Trophoblast cell (in vitro differentiated cells and primary cell): ENCODE measurements at regions not wholly inside any gene's neighbourhood (a gene's known extent, or its start where the extent isn't known, plus 50 kb on each side); places are given as distances from the start of the nearest gene placed in this dataset.

ENCODE experiments used
- DNase-seq, 2 donors: peaks; one replicate each; pipeline ENCODE4 v3.0.0-alpha.2; 2016
- H2AFZ ChIP-seq: 2 replicates; pipeline ENCODE4 v1.6.1; 2013; ENCODE audit warnings: low read length, moderate library complexity, mild to moderate bottlenecking; ENCODE audit not compliant: insufficient read depth, poor library complexity
- H2AK5ac ChIP-seq: 2 replicates; pipeline ENCODE4 v1.6.1; 2013; ENCODE audit warnings: mild to moderate bottlenecking, low read length
- H2BK120ac ChIP-seq: 2 replicates; pipeline ENCODE4 v1.6.1; 2013; ENCODE audit warnings: low read length, mild to moderate bottlenecking, moderate library complexity; ENCODE audit not compliant: insufficient read depth, poor library complexity
- H2BK12ac ChIP-seq: 2 replicates; pipeline ENCODE4 v1.6.1; 2013; ENCODE audit warnings: mild to moderate bottlenecking, low read length, moderate library complexity
- H2BK5ac ChIP-seq: 2 replicates; pipeline ENCODE4 v1.6.1; 2013; ENCODE audit warnings: low read length, low read depth, moderate library complexity, mild to moderate bottlenecking; ENCODE audit not compliant: poor library complexity
- H3K14ac ChIP-seq: 2 replicates; pipeline ENCODE4 v1.6.1; 2013; ENCODE audit warnings: mild to moderate bottlenecking, low read length
- H3K18ac ChIP-seq: 2 replicates; pipeline ENCODE4 v1.6.1; 2013; ENCODE audit warnings: mild to moderate bottlenecking, low read length
- H3K23ac ChIP-seq: 2 replicates; pipeline ENCODE4 v1.6.1; 2013; ENCODE audit warnings: low read length
- H3K27ac ChIP-seq: 2 replicates; pipeline ENCODE4 v1.5.1; 2013; ENCODE audit warnings: low read depth, mild to moderate bottlenecking, inconsistent platforms, low read length, moderate library complexity
- H3K27me3 ChIP-seq: 2 replicates; pipeline ENCODE4 v1.6.1; 2013; ENCODE audit warnings: inconsistent platforms, mild to moderate bottlenecking, low read length, moderate library complexity; ENCODE audit not compliant: insufficient read depth
- H3K36me3 ChIP-seq, 2 experiments: 1 replicate in 1 of 2; 2 replicates in 1 of 2; pipeline ENCODE4 v1.6.1; 2013; ENCODE audit warnings: low read length in 2 of 2, mild to moderate bottlenecking in 2 of 2, moderate library complexity in 1 of 2; ENCODE audit not compliant: insufficient read depth in 2 of 2, control insufficient read depth in 1 of 2
- H3K4ac ChIP-seq: 2 replicates; pipeline ENCODE4 v1.6.1; 2013; ENCODE audit warnings: low read depth, mild to moderate bottlenecking, low read length, moderate library complexity
- H3K4me1 ChIP-seq, 2 experiments: 1 replicate in 1 of 2; 2 replicates in 1 of 2; pipeline ENCODE4 v1.6.1; 2013; ENCODE audit warnings: low read length in 2 of 2, mild to moderate bottlenecking in 2 of 2, moderate library complexity in 1 of 2; ENCODE audit not compliant: insufficient read depth in 2 of 2, control insufficient read depth in 1 of 2
- H3K4me2 ChIP-seq: 2 replicates; pipeline ENCODE4 v1.6.1; 2013; ENCODE audit warnings: inconsistent platforms, mild to moderate bottlenecking, low read length, moderate library complexity
- H3K4me3 ChIP-seq: 2 replicates; pipeline ENCODE4 v1.5.1; 2013; ENCODE audit warnings: mild to moderate bottlenecking, low read depth, low read length, inconsistent platforms
- H3K79me1 ChIP-seq: one replicate; pipeline ENCODE4 v1.6.1; 2013; ENCODE audit warnings: low read length
- H3K79me2 ChIP-seq: 2 replicates; pipeline ENCODE4 v1.6.1; 2013; ENCODE audit warnings: low read length, mild to moderate bottlenecking; ENCODE audit not compliant: control insufficient read depth, insufficient read depth, poor library complexity
- H3K9ac ChIP-seq: 2 replicates; pipeline ENCODE4 v1.6.1; 2013; ENCODE audit warnings: mild to moderate bottlenecking, low read length
- H3K9me3 ChIP-seq: 2 replicates; pipeline ENCODE4 v1.6.1; 2013; ENCODE audit warnings: low read depth, mild to moderate bottlenecking, control low read depth, inconsistent platforms, low read length; ENCODE audit not compliant: insufficient read depth
- H4K12ac ChIP-seq: 2 replicates; pipeline ENCODE4 v1.6.1; 2013; ENCODE audit warnings: low read depth, mild to moderate bottlenecking, low read length, moderate library complexity
- H4K8ac ChIP-seq: 2 replicates; pipeline ENCODE4 v1.6.1; 2013; ENCODE audit warnings: low read depth, mild to moderate bottlenecking, low read length, moderate library complexity
- H4K91ac ChIP-seq: one replicate; pipeline ENCODE4 v1.6.1; 2013; ENCODE audit warnings: low read depth, mild to moderate bottlenecking, low read length, moderate library complexity
- WGBS: extraction: QIAGEN DNeasy Blood & Tissue Kit; methylation state at CpG from one replicate; pipeline ENCODE4 v1.1.7; 2013; ENCODE audit warnings: missing lambda C conversion rate; ENCODE audit not compliant: insufficient read length, insufficient coverage; ENCODE audit errors: extremely low coverage; 5-methylcytosine and 5-hydroxymethylcytosine counted together

GRCh38 chr10:53536322-53536721 lies 763.7 kb upstream of the MBL2 start:
- H4K8ac ChIP-seq = no peak overlapping the region
- no peak overlapping the region for H3K4me3 ChIP-seq
- no peak overlapping the region for H4K91ac ChIP-seq
- no peak overlapping the region for H2AFZ ChIP-seq
- no peak overlapping the region for H4K12ac ChIP-seq
- H3K36me3 ChIP-seq = no peaks in the 10 kb centered on the region
- H2BK120ac ChIP-seq = no peak overlapping the region
- H3K79me1 ChIP-seq = no peaks in the 10 kb centered on the region
- H3K23ac ChIP-seq = no peak overlapping the region
- H3K14ac ChIP-seq = no peak overlapping the region
- H3K18ac ChIP-seq = no peak overlapping the region
- H3K4ac ChIP-seq = no peak overlapping the region
- H2BK5ac ChIP-seq = no peak overlapping the region
- H3K9me3 ChIP-seq = no peaks in the 10 kb centered on the region
- H2BK12ac ChIP-seq = no peak overlapping the region
- H3K9ac ChIP-seq = no peak overlapping the region
- H3K79me2 ChIP-seq = no peaks in the 10 kb centered on the region
- H3K4me1 ChIP-seq = no peaks in the 10 kb centered on the region
- no peak overlapping the region for H3K27ac ChIP-seq
- no peak overlapping the region for H2AK5ac ChIP-seq
- H3K4me2 ChIP-seq = no peak overlapping the region
- no peaks in the 10 kb centered on the region for H3K27me3 ChIP-seq
- WGBS = no CpG with 5 or more reads among the region's 5 CpGs
- no peak for DNase-seq

GRCh38 chr10:53534428-53534827 lies 761.8 kb upstream of the MBL2 start:
- Histone ChIP-seq H3K18ac (no peak overlapping the region), H4K8ac (no peak overlapping the region)
- DNase-seq = no peak

GRCh38 chr10:53528974-53529373 lies 756.4 kb upstream of the MBL2 start:
- no peak overlapping the region for H4K12ac ChIP-seq
- H3K9me3 ChIP-seq = no peaks in the 10 kb centered on the region
- H3K4me2 ChIP-seq = no peak overlapping the region
- H3K27me3 ChIP-seq = no peaks in the 10 kb centered on the region
- no peaks in the 10 kb centered on the region for H3K79me2 ChIP-seq
- no peak overlapping the region for H3K9ac ChIP-seq
- H2AFZ ChIP-seq = no peak overlapping the region
- no peak overlapping the region for H3K14ac ChIP-seq
- H3K23ac ChIP-seq = no peak overlapping the region
- H2BK120ac ChIP-seq = no peak overlapping the region
- H2BK5ac ChIP-seq = no peak overlapping the region
- H3K4me1 ChIP-seq = no peaks in the 10 kb centered on the region
- no peak overlapping the region for H4K91ac ChIP-seq
- no peaks in the 10 kb centered on the region for H3K79me1 ChIP-seq
- no peak overlapping the region for H2BK12ac ChIP-seq
- H3K4ac ChIP-seq = no peak overlapping the region
- no peaks in the 10 kb centered on the region for H3K36me3 ChIP-seq
- no CpG with 5 or more reads among the region's 2 CpGs for WGBS
- DNase-seq = no peak
- H3K4me3 ChIP-seq = no peak overlapping the region
- H4K8ac ChIP-seq = no peak overlapping the region
- no peak overlapping the region for H3K18ac ChIP-seq
- no peak overlapping the region for H3K27ac ChIP-seq
- no peak overlapping the region for H2AK5ac ChIP-seq

More at GRCh38 chr10:53534428-53534827, 761.8 kb upstream of the MBL2 start:
- no peak overlapping the region for H2BK120ac ChIP-seq
- no peak overlapping the region for H2BK5ac ChIP-seq
- no peak overlapping the region for H3K23ac ChIP-seq
- H4K91ac ChIP-seq = no peak overlapping the region
- H4K12ac ChIP-seq = no peak overlapping the region
- H3K9me3 ChIP-seq = no peaks in the 10 kb centered on the region
- no peaks in the 10 kb centered on the region for H3K4me1 ChIP-seq
- no peak overlapping the region for H3K14ac ChIP-seq
- no peak overlapping the region for H2AK5ac ChIP-seq
- H3K36me3 ChIP-seq = no peaks in the 10 kb centered on the region
- H3K79me2 ChIP-seq = no peaks in the 10 kb centered on the region
- H3K4ac ChIP-seq = no peak overlapping the region
- H3K79me1 ChIP-seq = no peaks in the 10 kb centered on the region
- no peak overlapping the region for H3K27ac ChIP-seq
- H3K4me2 ChIP-seq = no peak overlapping the region
- H3K27me3 ChIP-seq = no peaks in the 10 kb centered on the region
- H3K9ac ChIP-seq = no peak overlapping the region
- H2BK12ac ChIP-seq = no peak overlapping the region
- no peak overlapping the region for H3K4me3 ChIP-seq
- H2AFZ ChIP-seq = no peak overlapping the region

GRCh38 chr10:53521046-53521445 lies 748.5 kb upstream of the MBL2 start:
- H2AFZ ChIP-seq = no peak overlapping the region
- no peak overlapping the region for H4K91ac ChIP-seq
- no peaks in the 10 kb centered on the region for H3K4me1 ChIP-seq
- H2BK12ac ChIP-seq = no peak overlapping the region
- no peak overlapping the region for H2BK5ac ChIP-seq
- no peak overlapping the region for H2BK120ac ChIP-seq
- no peaks in the 10 kb centered on the region for H3K79me1 ChIP-seq
- H2AK5ac ChIP-seq = no peak overlapping the region
- no CpG with 5 or more reads among the region's 2 CpGs for WGBS
- H4K12ac ChIP-seq = no peak overlapping the region
- H3K4ac ChIP-seq = no peak overlapping the region
- no peak overlapping the region for H3K27ac ChIP-seq
- no peak overlapping the region for H3K9ac ChIP-seq
- no peaks in the 10 kb centered on the region for H3K79me2 ChIP-seq
- H3K18ac ChIP-seq = no peak overlapping the region
- no peak for DNase-seq
- peaks cover 2% of the 10 kb centered on the region for H3K9me3 ChIP-seq
- H4K8ac ChIP-seq = no peak overlapping the region
- H3K4me3 ChIP-seq = no peak overlapping the region
- H3K14ac ChIP-seq = no peak overlapping the region
- H3K27me3 ChIP-seq = no peaks in the 10 kb centered on the region
- H3K4me2 ChIP-seq = no peak overlapping the region
- no peaks in the 10 kb centered on the region for H3K36me3 ChIP-seq
- no peak overlapping the region for H3K23ac ChIP-seq
